Posterior vena cava (tissue), 2 donors: ENCODE measurements at regions not wholly inside any gene's neighbourhood (a gene's known extent, or its start where the extent isn't known, plus 50 kb on each side); places are given as distances from the start of the nearest gene placed in this dataset.

Experiments used
- DNase-seq: peaks from one replicate; pipeline ENCODE4 v3.0.0-alpha.2; 2020; ENCODE audit warnings: low spot score
- intact Hi-C, 2 donors: fragments of 100-400 bp; cut with DNase I; formaldehyde crosslinking; loops; one replicate each; pipeline versions ENCODE4 v1.14.1 to v1.14.2; 2022 to 2023
- donor health status: DM: yes; HTN: yes; CAD: no.
- donor health status: DM: yes; HTN: yes; CAD: no.

DNA sequence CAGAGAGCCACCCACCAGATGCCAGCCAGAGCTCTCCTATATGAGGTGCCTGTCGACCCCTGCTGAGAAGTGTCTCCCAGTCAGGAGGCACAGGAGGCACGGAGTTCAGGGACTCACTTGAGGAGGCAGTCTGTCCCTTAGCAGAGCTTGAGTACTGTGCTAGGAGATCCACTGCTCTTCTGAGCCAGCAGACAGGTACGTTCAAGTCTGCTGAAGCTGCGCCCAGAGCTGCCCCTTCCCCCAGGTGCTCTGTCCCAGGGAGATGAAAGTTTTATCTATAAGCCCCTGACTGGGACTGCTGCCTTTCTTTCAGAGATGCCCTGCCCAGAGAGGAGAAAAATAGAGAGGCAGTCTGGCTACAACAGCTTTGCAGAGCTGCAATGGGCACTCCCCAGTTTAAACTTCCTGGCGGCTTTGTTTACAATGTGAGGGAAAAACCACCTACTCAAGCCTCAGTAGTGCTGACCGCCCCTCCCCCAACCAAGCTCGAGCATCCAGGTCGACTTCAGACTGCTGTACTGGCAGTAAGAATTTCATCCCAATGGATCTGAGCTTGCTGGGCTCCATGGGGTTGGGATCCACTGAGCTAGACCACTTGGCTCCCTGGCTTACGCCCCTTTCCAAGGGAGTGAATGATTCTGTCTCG, 146.7 kb upstream of the USP15 start:
- no peak for DNase-seq
- intact Hi-C loops, result no loop called here

DNA sequence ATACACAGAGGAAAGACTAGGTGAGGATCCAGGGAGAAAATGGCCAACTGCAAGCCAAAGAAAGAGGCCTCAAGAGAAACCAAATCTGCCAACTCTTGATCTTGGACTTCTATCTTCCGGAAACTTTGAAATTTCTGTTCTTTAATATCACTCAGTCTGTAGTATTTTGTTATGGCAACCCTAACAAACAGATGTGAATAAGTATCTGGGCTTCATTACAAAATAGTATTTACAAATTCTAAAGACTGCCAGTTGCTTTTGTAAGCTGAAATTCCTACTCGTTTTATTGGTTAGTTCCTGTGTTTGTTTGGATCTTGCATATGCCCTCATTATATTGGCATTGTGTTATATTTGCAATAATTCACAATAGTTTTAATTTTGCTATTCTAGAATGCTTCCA, 143.2 kb upstream of the USP15 start:
- intact Hi-C loops, result no loop called here
- no peak for DNase-seq

DNA sequence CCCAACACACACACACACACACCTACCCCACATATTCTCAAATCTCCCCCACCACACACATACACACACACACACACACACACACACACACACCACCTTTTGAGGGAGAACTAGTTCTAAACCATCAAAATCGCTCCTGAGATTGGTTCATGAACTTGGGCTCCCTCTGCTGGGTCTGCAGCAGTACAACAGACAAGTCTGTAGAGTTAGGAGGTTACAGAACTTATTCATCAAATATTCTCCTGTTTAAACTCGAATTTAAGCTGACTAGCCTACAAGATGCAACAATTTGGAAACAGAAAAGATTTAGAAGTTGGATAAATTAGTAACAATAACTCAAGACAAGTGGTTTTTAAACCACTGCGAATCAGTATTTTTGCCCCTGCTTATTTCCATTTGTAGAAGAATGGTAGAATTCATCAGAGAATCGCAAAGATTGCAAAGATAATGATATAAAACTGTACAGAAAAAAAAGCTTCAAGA, 136.4 kb upstream of the USP15 start:
- intact Hi-C loops, result no loop called here
- no peak for DNase-seq

DNA sequence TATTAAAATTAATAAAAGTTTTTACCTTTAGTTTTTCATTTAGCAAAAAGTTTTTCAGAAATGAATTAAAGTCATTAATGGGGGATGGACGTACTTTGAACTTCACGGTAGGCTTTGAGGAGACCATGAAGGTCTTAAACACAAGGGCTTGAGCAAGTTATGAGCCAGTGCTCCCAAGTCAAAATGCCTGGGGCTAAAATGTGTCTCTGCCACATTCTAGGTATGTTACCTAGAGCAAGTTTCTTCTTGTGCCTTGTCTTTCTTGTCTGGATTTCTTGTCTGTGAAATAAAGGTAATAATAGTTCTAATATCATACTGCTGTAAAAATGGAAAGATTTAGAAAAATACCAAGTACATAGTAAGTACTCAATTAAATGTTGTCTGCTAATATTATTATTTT, 132.7 kb upstream of the USP15 start:
- DNase-seq, result no peak
- intact Hi-C loops, result no loop called here

DNA sequence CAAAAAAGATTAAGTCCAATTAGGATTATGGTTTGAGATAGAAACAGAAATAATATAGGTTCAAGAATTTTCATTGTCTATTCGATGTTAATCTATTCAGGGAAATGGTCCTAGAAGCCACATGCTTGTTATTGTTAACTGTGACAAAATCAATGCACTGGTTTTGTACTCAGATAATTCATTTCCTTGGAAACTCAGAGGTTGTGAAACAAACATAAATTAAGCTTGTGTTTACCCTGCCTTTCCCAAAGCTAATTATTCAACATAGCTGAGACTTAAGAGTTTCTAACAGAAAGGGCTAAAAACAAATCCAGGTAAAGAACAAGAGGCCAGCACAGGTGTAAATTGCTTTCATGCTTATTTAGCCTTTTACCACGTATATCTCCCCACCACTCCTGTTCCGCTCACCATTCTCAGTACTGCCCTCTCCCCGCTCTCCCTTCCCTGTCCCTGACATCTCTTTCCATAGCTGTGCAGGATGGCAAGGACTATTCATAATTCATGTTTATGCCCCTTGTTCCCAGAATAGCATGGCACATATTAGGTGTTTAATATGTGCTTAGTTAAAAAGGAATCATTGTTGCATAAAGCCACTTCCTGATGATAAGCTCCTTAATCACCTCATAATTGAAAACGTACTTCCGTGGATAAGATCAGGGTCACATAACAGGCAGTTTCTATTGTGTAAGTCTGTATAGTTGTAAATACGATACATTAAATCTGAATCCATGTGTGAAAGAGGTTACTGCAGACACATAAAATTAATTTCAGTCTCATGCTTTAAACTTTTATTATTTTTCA, 131.8 kb upstream of the USP15 start:
- DNase-seq, result no peak
- intact Hi-C loops, result no loop called here

DNA sequence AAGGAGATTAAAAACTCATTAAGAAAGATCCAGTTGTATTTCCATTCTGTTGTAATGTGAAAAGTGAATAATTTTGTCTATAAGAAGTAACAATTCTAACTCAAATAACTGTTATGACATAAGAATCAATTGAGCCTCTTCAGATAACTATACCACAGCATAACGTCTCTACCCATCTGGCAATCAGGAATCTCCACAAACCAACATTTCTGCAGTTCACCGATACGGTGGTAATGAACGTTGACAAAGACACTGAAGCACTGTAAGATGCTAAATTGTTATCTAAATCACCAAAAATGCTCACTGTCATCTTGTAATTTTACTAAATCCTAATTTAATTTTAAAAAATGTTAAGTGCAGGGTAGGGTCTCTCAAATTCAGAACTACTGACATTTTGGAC, 130.9 kb upstream of the USP15 start:
- DNase-seq, result no peak
- intact Hi-C loops, result no loop called here

DNA sequence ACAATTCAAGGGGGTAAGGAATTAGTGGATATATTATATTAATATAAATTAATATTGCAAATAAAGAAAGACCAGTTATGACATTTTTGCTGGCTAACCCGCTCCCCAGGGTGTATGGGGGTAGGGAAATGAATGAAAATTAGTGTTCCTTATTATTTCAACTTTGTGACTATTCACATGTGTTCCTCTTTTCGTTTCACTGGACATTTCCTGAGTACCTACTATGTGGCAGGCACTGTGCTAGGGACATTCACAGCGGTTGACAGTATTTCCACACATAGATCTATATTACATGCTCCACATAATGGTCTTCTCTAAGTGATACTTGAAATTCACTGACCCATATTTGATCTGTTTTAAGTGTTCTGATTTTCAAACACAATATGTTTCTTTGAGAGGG, 129.8 kb upstream of the USP15 start:
- intact Hi-C loops, result no loop called here
- no peak for DNase-seq

DNA sequence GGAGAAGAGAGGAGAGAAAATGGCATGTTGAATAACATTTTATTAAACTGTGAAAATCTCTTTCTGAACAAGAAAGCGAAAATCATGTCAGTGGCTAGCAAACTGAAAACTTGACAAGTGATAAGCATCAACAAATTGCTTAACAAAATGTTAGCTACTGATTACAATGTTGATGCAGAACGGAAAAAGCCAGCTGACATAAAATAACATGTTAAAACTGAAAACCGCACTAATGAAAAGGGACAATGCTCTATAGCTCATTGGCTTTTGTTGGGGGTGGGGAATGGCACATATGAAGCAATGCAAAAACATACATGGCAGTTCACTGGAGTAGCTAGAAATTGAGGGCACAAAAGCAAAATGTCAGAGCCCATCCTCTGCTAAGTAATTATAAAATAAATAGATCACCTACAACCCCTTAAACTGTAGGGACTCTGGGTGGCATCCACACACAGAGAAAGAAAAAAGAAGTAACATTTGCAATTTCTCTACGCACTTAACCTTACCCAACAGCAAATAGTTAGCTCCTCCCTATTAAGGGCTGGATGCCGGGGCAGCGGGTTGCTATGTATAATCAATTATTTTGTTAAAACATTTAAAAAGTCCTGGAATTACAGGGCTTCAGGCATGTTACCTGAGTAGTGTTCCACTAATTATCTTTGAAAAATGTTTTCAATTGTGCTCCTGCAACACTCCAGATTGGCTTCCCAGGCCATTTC, 129.2 kb upstream of the USP15 start:
- DNase-seq, result peak; percentile 73
- intact Hi-C loops, result no loop called here

DNA sequence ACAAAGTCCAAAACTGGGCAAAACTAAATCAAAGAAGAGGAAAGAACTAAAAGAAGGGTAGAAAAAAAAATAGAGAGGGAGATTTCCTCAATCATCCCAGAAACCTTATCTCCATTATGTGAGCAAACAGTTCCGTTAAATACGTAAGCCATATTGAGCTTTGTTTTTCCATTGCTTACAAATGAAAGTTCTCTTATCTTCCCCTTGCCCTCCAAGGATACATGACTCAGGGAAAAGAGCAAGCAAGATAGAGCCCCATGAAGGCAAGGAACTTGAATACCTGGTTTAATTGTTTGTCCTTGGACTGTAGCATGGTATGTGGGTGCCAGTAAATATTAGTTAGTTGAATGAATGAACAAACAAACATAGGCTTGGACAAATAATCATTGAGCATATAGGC, 126.8 kb upstream of the USP15 start:
- intact Hi-C loops, result no loop called here
- DNase-seq, result no peak

DNA sequence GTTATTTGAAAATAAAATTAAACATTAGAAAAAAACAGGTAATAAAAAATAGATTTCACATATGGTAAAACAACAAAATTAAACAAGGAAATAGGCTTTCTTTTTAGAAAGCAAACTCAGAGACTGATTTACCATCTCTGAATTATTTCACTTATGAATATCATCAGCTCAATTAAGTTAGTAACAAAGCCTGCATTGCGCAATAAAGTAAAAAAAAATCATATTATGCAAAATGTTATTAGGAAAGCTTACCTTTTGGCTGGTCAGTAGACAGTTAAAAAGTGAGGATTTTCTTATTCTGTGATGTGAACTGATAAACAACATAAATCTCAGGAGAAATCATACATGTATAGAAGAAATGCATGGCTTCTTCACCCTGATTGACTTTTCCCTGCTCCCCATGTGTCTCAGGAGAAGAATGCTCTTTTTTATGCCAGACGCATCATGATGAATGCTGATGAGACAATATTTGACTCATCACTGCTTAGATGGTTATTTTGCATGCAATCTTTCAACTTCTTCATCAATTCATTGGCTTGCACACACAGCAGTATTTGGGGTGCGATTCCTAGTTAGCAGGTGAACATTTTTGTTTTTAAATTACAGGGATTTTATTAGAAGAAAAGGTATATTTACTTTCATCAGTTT, 124.5 kb upstream of the USP15 start:
- DNase-seq, result no peak
- intact Hi-C loops, result no loop called here

DNA sequence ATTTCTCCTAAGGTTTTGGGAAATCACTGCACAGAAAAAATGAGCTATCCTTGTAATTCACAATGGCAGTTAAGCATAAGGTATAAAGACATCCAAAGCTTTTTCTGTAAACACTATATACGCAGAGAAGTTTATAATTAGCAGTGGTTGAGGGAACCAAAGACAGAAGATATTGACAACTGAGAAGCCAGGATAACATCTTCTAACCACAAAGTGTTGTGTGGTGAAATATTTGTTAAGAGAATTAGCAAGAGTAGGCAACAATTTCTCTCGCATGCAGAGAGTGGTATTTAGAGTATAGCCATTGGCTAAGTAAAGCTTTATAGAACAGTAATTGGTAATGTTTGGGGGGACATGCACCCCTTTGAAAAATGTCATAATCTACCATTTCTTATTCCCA, 123.7 kb upstream of the USP15 start:
- intact Hi-C loops, result no loop called here
- DNase-seq, result no peak

DNA sequence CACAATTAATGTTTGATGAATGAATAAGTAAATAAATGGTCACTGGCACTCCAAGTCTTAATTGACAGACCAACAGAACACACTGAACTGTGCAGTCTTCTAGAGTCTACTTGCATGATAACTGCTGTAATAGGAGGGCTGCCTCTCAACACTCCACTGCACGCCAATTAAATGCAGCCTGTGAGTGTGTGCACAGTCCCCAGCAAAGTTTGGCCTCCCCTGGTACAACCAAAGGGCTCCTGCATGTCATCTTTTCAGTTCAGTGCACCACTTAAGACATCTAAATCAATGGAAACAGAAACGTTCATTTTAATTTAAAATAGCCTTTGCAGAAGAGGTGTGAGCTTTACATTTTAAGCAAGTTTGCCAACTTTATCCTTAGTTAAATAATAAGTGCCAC, 121.7 kb upstream of the USP15 start:
- intact Hi-C loops, result no loop called here
- DNase-seq, result no peak

DNA sequence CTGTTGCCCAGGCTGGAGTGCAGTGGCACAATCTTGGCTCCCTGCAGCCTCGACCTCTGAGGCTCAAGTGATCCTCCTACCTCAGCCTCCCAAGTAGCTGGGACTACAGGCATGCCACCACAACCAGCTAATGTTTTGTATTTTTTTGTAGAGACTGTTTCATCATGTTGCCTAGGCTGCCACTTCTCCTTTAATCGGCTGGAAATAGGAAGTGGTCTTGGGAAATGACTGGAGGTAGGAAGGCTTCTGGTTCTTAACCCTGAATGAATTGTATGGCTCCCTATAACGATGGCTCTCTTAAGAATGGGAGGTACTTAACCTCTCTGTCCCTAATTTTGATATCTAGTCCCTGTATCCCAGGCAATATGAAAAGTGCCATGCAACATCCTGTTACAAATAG, 113.9 kb upstream of the USP15 start:
- no peak for DNase-seq
- intact Hi-C loops, result no loop called here

DNA sequence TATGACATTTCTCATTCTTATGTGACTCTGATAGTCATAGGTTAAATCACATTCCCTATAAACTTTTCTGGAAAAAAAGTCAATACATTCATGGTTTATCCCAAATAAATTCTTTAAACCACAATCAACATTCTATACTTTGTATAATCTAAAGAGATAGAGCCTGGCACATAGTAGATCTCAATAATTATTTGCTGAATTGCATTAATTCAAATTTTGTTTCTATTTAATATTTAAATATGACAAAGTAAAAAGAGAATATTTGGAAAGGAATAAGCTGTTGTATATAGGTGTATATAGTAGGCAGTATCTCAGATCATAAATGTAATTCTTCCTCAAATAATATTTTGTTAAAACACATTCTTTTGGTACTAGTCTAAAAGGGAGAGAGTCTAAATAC, 102.2 kb upstream of the USP15 start:
- intact Hi-C loops, result no loop called here

DNA sequence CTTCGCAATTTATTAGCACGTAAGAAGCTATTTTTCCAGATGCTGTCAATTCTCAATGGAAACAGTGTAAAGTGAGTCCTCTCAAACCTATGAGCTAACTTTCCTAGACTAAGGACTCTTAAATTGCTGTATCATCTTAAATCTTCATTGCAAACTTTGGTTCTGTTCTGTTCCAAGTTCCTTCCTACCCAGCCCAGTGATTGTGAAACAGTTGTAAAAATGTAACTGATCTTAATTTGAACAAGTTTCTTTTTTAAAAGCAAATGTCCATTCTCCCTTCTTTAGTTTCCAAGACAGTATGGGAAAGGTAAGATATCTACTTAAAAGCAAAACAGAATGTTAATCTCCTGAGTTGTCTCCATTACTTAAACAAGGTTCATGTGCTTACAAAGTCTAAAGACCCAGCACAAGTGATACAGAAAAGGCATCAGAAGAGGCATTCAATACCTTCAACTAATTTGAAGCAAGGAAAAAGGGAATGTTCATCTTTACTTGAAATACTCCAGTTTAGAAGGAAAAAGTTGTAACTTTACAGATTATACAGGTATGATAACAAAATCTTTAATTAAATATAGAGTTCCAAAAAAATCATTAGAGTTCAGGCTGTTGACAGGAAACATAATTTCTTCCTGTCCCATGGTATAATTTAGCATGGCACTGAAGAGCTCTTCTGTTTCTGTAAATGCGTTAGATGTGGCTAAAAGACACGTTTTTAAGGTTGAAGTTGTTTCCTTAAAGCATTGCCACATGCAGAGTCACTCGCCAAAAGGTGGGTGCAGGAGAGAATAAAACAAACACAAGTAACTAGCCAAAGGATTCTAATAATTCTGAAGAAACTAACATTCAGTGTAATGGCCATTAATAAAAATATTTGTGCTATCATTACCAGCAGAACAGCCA, 101.5 kb upstream of the USP15 start:
- DNase-seq, result no peak
- intact Hi-C loops, result no loop called here

More for the DNA sequence above, 102.2 kb upstream of the USP15 start:
- DNase-seq, result no peak

DNA sequence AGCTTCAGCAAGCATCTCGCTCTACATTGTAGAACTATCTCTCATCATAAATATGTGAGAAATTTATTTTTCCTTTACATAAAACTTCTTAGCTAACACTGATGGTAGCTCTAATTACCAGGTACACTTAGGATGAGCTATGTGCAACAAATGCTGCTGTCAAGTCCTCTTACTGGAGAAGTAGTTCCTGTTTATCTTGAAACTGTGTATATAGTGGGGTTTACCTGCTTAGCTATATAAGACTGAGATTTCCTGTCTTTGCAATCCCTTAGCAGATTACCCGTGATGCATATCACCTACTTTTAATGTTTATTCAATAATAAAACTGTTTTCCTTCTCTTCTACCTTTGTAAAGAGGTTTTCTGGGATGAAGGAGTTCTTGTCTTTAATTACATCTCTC, 98.0 kb upstream of the USP15 start:
- no peak for DNase-seq
- intact Hi-C loops, result no loop called here

DNA sequence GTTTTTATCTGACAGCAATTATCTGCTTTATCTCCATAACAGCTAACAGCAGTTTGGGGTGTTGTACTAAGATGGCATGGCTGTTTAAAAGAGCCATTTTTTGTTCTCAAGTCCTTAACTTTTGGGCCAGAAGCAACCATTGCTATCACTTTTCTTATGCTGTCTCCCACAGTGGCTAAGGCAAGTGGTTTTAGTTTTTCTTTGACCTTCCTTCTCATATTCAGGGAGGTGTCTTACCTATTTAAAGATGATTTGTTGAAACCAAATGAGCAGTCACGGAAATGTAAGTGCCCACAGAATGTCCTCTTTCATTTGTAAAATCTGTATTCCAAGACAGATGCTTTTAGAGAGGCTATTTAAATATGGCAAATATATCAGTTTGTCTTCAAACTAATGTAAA, 96.8 kb upstream of the USP15 start:
- intact Hi-C loops, result no loop called here
- DNase-seq, result no peak

DNA sequence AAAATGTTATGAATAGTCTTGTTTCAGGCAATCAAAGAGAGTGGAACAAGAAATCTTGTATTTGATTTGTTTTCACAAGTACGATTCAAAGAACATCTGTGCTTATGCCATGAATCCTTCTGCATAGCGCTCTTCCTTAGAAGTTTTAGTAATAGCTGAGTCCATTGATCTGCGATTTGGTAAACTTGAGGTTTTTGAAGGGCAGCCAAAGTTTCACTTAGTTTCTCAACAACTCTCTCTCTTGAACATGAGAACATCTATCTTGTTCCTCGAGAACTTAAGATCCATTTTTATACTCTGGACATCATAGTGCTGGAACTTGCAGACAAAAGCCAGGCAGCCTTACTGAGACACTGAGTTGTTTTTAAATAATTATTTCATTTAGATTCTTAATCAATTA, 96.2 kb upstream of the USP15 start:
- no peak for DNase-seq
- intact Hi-C loops, result no loop called here

DNA sequence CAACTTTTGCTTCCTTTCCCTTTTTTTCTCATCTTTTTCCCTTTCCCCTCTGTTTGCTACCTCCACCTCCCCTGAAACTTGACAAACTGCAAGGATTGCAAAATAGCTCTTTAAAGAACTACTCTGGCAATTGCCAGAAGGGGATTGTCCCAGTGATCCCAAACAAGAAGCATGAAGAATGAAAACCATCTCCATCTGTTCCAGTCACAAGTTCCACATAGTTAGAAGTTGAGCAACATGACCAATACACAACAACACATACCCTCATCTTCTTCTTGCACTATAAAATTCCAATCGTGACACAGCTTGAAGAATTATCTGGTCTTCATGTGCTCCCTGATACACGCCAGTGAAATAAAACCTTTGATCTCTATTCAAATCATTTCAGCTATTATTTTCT, 93.7 kb upstream of the USP15 start:
- DNase-seq, result no peak
- intact Hi-C loops, result no loop called here
